ENCODE measurements at regions not wholly inside any gene's neighbourhood (a gene's known extent, or its start where the extent isn't known, plus 50 kb on each side); places are given as distances from the start of the nearest gene placed in this dataset.

GRCh38 chr2:131827481-131828163 is 299.9 kb downstream of the CCDC74A start:
- Histone ChIP-seq H3K4me3 (replicated peaks in 1 of 3; ENCODE audit: insufficient read depth in 1 of 3, low read depth in 1 of 3, low read length in 3 of 3) (no peak overlapping the region), H3K9me3 (replicated peaks; ENCODE audit: control insufficient read depth, insufficient read depth, low read length) (no peaks in the 10 kb centered on the region), H3K4me2 (ENCODE audit: insufficient read depth, low read length) (no peak overlapping the region), H3K36me3 (ENCODE audit: control insufficient read depth in 2 of 2, extremely low read depth in 1 of 2, insufficient read depth in 2 of 2, low read length in 2 of 2) (no peaks in the 10 kb centered on the region), H3K27me3 (ENCODE audit: control insufficient read depth in 2 of 2, insufficient read depth in 2 of 2, low read length in 2 of 2) (no peaks in the 10 kb centered on the region), H3K79me2 (ENCODE audit: control insufficient read depth, insufficient read depth, low read length) (no peaks in the 10 kb centered on the region), H3K9me1 (replicated peaks; ENCODE audit: control insufficient read depth, extremely low read depth, insufficient read depth, low read length) (no peaks in the 10 kb centered on the region), H3K9ac (replicated peaks; ENCODE audit: extremely low read depth, insufficient read depth, low read length) (no peak overlapping the region), H2AFZ (ENCODE audit: low read depth, low read length) (no peak overlapping the region), H3K4me1 (ENCODE audit: control insufficient read depth, extremely low read depth, insufficient read depth, low read length) (no peaks in the 10 kb centered on the region), H4K20me1 (replicated peaks; ENCODE audit: control insufficient read depth, extremely low read depth, insufficient read depth, low read length) (no peaks in the 10 kb centered on the region), H3K27ac (ENCODE audit: insufficient read depth, low read depth, low read length) (no peak overlapping the region)
- no TSS peak for BruUV-seq (replicated peaks)
- intact Hi-C loops (cut with micrococcal nuclease) (no loop called here), dilution Hi-C loops (cut with MboI; ENCODE audit: extremely low pct_ligation_motif_present, low sequenced_read_pairs) (no loop called here)
- ChIA-PET CTCF (no interaction called here), POLR2A (no interaction called here)
- FAIRE-seq: no peak
- TF ChIP-seq EZH2 (IDR thresholded peaks at IDR 0.05; ENCODE audit: borderline replicate concordance, low read depth, low read length, severe bottlenecking) (no peak), FOS (IDR thresholded peaks at IDR 0.05; ENCODE audit: borderline replicate concordance, insufficient read depth, low read length) (no peak), POLR2AphosphoS5 (IDR thresholded peaks at IDR 0.05; ENCODE audit: insufficient read depth, low read depth, low read length) (no peak), MYC (IDR thresholded peaks at IDR 0.05; ENCODE audit: low read depth, low read length) (no peak)
- TF ChIP-seq, protein P1, sequence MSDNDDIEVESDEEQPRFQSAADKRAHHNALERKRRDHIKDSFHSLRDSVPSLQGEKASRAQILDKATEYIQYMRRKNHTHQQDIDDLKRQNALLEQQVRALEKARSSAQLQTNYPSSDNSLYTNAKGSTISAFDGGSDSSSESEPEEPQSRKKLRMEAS (IDR thresholded peaks at IDR 0.05; ENCODE audit: insufficient read depth, insufficient read length): no peak
- no peak for DNase-seq (ENCODE audit: low read depth, low spot score)

GRCh38 chr2:131828164-131828561 is 300.5 kb downstream of the CCDC74A start:
- intact Hi-C loops (cut with micrococcal nuclease): no loop called here
- DNase-seq (ENCODE audit: low read depth, low spot score): no peak
- H4K20me1 ChIP-seq (replicated peaks; ENCODE audit: control insufficient read depth, extremely low read depth, insufficient read depth, low read length): no peaks in the 10 kb centered on the region
- H3K4me1 ChIP-seq (ENCODE audit: control insufficient read depth, extremely low read depth, insufficient read depth, low read length): no peaks in the 10 kb centered on the region
- H3K4me2 ChIP-seq (ENCODE audit: insufficient read depth, low read length): no peak overlapping the region
- no peaks in the 10 kb centered on the region for H3K9me3 ChIP-seq (replicated peaks; ENCODE audit: control insufficient read depth, insufficient read depth, low read length)
- CTCF ChIA-PET: no interaction called here
- H2AFZ ChIP-seq (ENCODE audit: low read depth, low read length): no peak overlapping the region
- H3K27me3 ChIP-seq (ENCODE audit: control insufficient read depth in 2 of 2, insufficient read depth in 2 of 2, low read length in 2 of 2): no peaks in the 10 kb centered on the region
- H3K9me1 ChIP-seq (replicated peaks; ENCODE audit: control insufficient read depth, extremely low read depth, insufficient read depth, low read length): no peaks in the 10 kb centered on the region
- no peak for TF ChIP-seq POLR2A (IDR thresholded peaks at IDR 0.05; ENCODE audit: low read depth, low read length)
- TF ChIP-seq, protein P1 (IDR thresholded peaks at IDR 0.05; ENCODE audit: insufficient read depth, insufficient read length): no peak
- no peak for TF ChIP-seq JUN (IDR thresholded peaks at IDR 0.05; ENCODE audit: borderline replicate concordance, insufficient read depth, insufficient read length, low read depth)
- no peak for TF ChIP-seq EZH2 (IDR thresholded peaks at IDR 0.05; ENCODE audit: borderline replicate concordance, low read depth, low read length, severe bottlenecking)
- TF ChIP-seq, protein P2, sequence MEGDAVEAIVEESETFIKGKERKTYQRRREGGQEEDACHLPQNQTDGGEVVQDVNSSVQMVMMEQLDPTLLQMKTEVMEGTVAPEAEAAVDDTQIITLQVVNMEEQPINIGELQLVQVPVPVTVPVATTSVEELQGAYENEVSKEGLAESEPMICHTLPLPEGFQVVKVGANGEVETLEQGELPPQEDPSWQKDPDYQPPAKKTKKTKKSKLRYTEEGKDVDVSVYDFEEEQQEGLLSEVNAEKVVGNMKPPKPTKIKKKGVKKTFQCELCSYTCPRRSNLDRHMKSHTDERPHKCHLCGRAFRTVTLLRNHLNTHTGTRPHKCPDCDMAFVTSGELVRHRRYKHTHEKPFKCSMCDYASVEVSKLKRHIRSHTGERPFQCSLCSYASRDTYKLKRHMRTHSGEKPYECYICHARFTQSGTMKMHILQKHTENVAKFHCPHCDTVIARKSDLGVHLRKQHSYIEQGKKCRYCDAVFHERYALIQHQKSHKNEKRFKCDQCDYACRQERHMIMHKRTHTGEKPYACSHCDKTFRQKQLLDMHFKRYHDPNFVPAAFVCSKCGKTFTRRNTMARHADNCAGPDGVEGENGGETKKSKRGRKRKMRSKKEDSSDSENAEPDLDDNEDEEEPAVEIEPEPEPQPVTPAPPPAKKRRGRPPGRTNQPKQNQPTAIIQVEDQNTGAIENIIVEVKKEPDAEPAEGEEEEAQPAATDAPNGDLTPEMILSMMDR (IDR thresholded peaks at IDR 0.05; ENCODE audit: extremely low read depth in 1 of 2, insufficient read depth in 1 of 2, low read depth in 1 of 2, low read length in 2 of 2): no peak
- no peak for TF ChIP-seq MYC (IDR thresholded peaks at IDR 0.05; ENCODE audit: low read depth, low read length)
- no peak for TF ChIP-seq GATA2 (IDR thresholded peaks at IDR 0.05; ENCODE audit: insufficient read depth, insufficient read length, low read depth, low read length)
- no peak for TF ChIP-seq POLR2AphosphoS5 (IDR thresholded peaks at IDR 0.05; ENCODE audit: insufficient read depth, low read depth, low read length)
- TF ChIP-seq FOS (IDR thresholded peaks at IDR 0.05; ENCODE audit: borderline replicate concordance, insufficient read depth, low read length): no peak
- FAIRE-seq: no peak
- no peak overlapping the region for H3K9ac ChIP-seq (replicated peaks; ENCODE audit: extremely low read depth, insufficient read depth, low read length)
- H3K36me3 ChIP-seq (ENCODE audit: control insufficient read depth in 2 of 2, extremely low read depth in 1 of 2, insufficient read depth in 2 of 2, low read length in 2 of 2): no peaks in the 10 kb centered on the region
- no peak overlapping the region for H3K4me3 ChIP-seq (replicated peaks in 1 of 3; ENCODE audit: insufficient read depth in 1 of 3, low read depth in 1 of 3, low read length in 3 of 3)
- dilution Hi-C loops (cut with MboI; ENCODE audit: extremely low pct_ligation_motif_present, low sequenced_read_pairs): no loop called here
- H3K79me2 ChIP-seq (ENCODE audit: control insufficient read depth, insufficient read depth, low read length): no peaks in the 10 kb centered on the region
- POLR2A ChIA-PET: no interaction called here
- BruUV-seq (replicated peaks): no TSS peak
- no peak overlapping the region for H3K27ac ChIP-seq (ENCODE audit: insufficient read depth, low read depth, low read length)
